ENCODE measurements at regions not wholly inside any gene's neighbourhood (a gene's known extent, or its start where the extent isn't known, plus 50 kb on each side); places are given as distances from the start of the nearest gene placed in this dataset.
"Not testable (repeated sequence)": the region's sequence is repeated elsewhere in the genome, so short reads cannot be mapped to it uniquely, and the experiment has no call there.

- not testable (repeated sequence) for DNase-seq (ENCODE audit: low spot score)
These were observed 74.3 kb upstream of the SOX13 start for GRCh38 chr1:203998571-203998970.

GRCh38 chr1:203999618-204000017 lies 73.3 kb upstream of the SOX13 start:
- DNase-seq (ENCODE audit: low spot score): no peak

GRCh38 chr1:204001166-204001901 lies 71.6 kb upstream of the SOX13 start:
- no peak for DNase-seq (ENCODE audit: low spot score)

- no peak for DNase-seq (ENCODE audit: low spot score)
These were observed 70.3 kb upstream of the SOX13 start for GRCh38 chr1:204002614-204003013.

GRCh38 chr1:204003536-204003935 lies 69.4 kb upstream of the SOX13 start:
- no peak for DNase-seq (ENCODE audit: low spot score)

- no peak for DNase-seq (ENCODE audit: low spot score)
These were observed 61.5 kb upstream of the SOX13 start for GRCh38 chr1:204011426-204011825.

- no peak for DNase-seq (ENCODE audit: low spot score)
These were observed 59.9 kb upstream of the SOX13 start for GRCh38 chr1:204013052-204013451.

GRCh38 chr1:204014336-204014735 lies 58.6 kb upstream of the SOX13 start:
- no peak for DNase-seq (ENCODE audit: low spot score)

GRCh38 chr1:204014961-204015360 lies 58.0 kb upstream of the SOX13 start:
- DNase-seq (ENCODE audit: low spot score): not testable (repeated sequence)

- no peak for DNase-seq (ENCODE audit: low spot score)
These were observed 55.9 kb upstream of the SOX13 start for GRCh38 chr1:204017032-204017431.

GRCh38 chr1:204018460-204018859 lies 54.5 kb upstream of the SOX13 start:
- DNase-seq (ENCODE audit: low spot score): no peak

Data from HuH-7.5 (cell line).